ENCODE measurements at regions not wholly inside any gene's neighbourhood (a gene's known extent, or its start where the extent isn't known, plus 50 kb on each side); places are given as distances from the start of the nearest gene placed in this dataset.

GRCh38 chr2:192328297-192328696, 133.6 kb upstream of the TMEFF2 start (continued):
- TF ChIP-seq, protein P1, sequence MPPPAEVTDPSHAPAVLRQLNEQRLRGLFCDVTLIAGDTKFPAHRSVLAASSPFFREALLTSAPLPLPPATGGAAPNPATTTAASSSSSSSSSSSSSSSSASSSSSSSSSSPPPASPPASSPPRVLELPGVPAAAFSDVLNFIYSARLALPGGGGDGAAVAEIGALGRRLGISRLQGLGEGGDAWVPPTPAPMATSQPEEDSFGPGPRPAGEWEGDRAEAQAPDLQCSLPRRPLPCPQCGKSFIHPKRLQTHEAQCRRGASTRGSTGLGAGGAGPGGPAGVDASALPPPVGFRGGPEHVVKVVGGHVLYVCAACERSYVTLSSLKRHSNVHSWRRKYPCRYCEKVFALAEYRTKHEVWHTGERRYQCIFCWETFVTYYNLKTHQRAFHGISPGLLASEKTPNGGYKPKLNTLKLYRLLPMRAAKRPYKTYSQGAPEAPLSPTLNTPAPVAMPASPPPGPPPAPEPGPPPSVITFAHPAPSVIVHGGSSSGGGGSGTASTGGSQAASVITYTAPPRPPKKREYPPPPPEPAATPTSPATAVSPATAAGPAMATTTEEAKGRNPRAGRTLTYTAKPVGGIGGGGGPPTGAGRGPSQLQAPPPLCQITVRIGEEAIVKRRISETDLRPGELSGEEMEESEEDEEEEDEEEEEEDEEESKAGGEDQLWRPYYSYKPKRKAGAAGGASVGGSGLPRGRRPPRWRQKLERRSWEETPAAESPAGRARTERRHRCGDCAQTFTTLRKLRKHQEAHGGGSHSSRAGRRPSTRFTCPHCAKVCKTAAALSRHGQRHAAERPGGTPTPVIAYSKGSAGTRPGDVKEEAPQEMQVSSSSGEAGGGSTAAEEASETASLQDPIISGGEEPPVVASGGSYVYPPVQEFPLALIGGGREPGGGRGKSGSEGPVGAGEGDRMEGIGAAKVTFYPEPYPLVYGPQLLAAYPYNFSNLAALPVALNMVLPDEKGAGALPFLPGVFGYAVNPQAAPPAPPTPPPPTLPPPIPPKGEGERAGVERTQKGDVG (CRISPR knock-in tag; IDR thresholded peaks at IDR 0.05; ENCODE audit: borderline replicate concordance) = no peak
- TF ChIP-seq, protein P2, sequence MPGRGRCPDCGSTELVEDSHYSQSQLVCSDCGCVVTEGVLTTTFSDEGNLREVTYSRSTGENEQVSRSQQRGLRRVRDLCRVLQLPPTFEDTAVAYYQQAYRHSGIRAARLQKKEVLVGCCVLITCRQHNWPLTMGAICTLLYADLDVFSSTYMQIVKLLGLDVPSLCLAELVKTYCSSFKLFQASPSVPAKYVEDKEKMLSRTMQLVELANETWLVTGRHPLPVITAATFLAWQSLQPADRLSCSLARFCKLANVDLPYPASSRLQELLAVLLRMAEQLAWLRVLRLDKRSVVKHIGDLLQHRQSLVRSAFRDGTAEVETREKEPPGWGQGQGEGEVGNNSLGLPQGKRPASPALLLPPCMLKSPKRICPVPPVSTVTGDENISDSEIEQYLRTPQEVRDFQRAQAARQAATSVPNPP (CRISPR knock-in tag; IDR thresholded peaks at IDR 0.05) = no peak
- TF ChIP-seq, protein P3, sequence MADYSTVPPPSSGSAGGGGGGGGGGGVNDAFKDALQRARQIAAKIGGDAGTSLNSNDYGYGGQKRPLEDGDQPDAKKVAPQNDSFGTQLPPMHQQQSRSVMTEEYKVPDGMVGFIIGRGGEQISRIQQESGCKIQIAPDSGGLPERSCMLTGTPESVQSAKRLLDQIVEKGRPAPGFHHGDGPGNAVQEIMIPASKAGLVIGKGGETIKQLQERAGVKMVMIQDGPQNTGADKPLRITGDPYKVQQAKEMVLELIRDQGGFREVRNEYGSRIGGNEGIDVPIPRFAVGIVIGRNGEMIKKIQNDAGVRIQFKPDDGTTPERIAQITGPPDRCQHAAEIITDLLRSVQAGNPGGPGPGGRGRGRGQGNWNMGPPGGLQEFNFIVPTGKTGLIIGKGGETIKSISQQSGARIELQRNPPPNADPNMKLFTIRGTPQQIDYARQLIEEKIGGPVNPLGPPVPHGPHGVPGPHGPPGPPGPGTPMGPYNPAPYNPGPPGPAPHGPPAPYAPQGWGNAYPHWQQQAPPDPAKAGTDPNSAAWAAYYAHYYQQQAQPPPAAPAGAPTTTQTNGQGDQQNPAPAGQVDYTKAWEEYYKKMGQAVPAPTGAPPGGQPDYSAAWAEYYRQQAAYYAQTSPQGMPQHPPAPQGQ (CRISPR knock-in tag; IDR thresholded peaks at IDR 0.05; ENCODE audit: borderline replicate concordance) = no peak
- TF ChIP-seq SP5 (CRISPR knock-in tag; IDR thresholded peaks at IDR 0.05; ENCODE audit: borderline replicate concordance, low read depth) (no peak), KLF13 (CRISPR knock-in tag; IDR thresholded peaks at IDR 0.05) (no peak), ZNF18 (CRISPR knock-in tag; IDR thresholded peaks at IDR 0.05; ENCODE audit: insufficient replicate concordance) (no peak), SNAPC4 (CRISPR knock-in tag; IDR thresholded peaks at IDR 0.05) (no peak), ZNF512 (CRISPR knock-in tag; IDR thresholded peaks at IDR 0.05) (no peak)
